ENCODE measurements at regions not wholly inside any gene's neighbourhood (a gene's known extent, or its start where the extent isn't known, plus 50 kb on each side); places are given as distances from the start of the nearest gene placed in this dataset.

GRCh38 chr1:106747232-106747631, 309.2 kb upstream of the PRMT6 start:
- TF ChIP-seq POLR2A (IDR thresholded peaks at IDR 0.05): no peak
- TF ChIP-seq CTCF (IDR thresholded peaks at IDR 0.05): no peak
- TF ChIP-seq POLR2AphosphoS5 (IDR thresholded peaks at IDR 0.05; ENCODE audit: insufficient read depth in 1 of 2, low read depth in 1 of 2): no peak
